ENCODE measurements at regions not wholly inside any gene's neighbourhood (a gene's known extent, or its start where the extent isn't known, plus 50 kb on each side); places are given as distances from the start of the nearest gene placed in this dataset.
A peak's percentile ranks its signal among the peaks of the same experiment; 100 is the strongest.

GRCh38 chr14:71734885-71735284 lies 197.3 kb upstream of the RGS6 start:
- no peak for TF ChIP-seq CTCF (IDR thresholded peaks at IDR 0.05; ENCODE audit: low read depth, low read length)
- no peak for DNase-seq (ENCODE audit: low read depth, low spot score)
- H3K4me3 ChIP-seq (ENCODE audit: low read depth, low read length): no peak overlapping the region
- in situ Hi-C loops (cut with HindIII; ENCODE audit: low sequenced_read_pairs): no loop called here

GRCh38 chr14:71737760-71738159 lies 194.5 kb upstream of the RGS6 start:
- H3K4me3 ChIP-seq (ENCODE audit: low read depth, low read length): no peak overlapping the region
- no peak for DNase-seq (ENCODE audit: low read depth, low spot score)
- no peak for TF ChIP-seq CTCF (IDR thresholded peaks at IDR 0.05; ENCODE audit: low read depth, low read length)
- in situ Hi-C loops (cut with HindIII; ENCODE audit: low sequenced_read_pairs): no loop called here

- DNase-seq (ENCODE audit: low read depth, low spot score): no peak
- TF ChIP-seq CTCF (IDR thresholded peaks at IDR 0.05; ENCODE audit: low read depth, low read length): peak; percentile 14
- in situ Hi-C loops (cut with HindIII; ENCODE audit: low sequenced_read_pairs): no loop called here
- H3K4me3 ChIP-seq (ENCODE audit: low read depth, low read length): no peak overlapping the region
Observed at GRCh38 chr14:71739273-71739990, 192.8 kb upstream of the RGS6 start.

- no peak overlapping the region for H3K4me3 ChIP-seq (ENCODE audit: low read depth, low read length)
- in situ Hi-C loops (cut with HindIII; ENCODE audit: low sequenced_read_pairs): no loop called here
- TF ChIP-seq CTCF (IDR thresholded peaks at IDR 0.05; ENCODE audit: low read depth, low read length): no peak
- DNase-seq (ENCODE audit: low read depth, low spot score): no peak
Observed at GRCh38 chr14:71741241-71741640, 191.0 kb upstream of the RGS6 start.

- in situ Hi-C loops (cut with HindIII; ENCODE audit: low sequenced_read_pairs): no loop called here
- TF ChIP-seq CTCF (IDR thresholded peaks at IDR 0.05; ENCODE audit: low read depth, low read length): no peak
- no peak for DNase-seq (ENCODE audit: low read depth, low spot score)
- no peak overlapping the region for H3K4me3 ChIP-seq (ENCODE audit: low read depth, low read length)
Observed at GRCh38 chr14:71742485-71742884, 189.7 kb upstream of the RGS6 start.

GRCh38 chr14:71745072-71745471 lies 187.2 kb upstream of the RGS6 start:
- no peak for DNase-seq (ENCODE audit: low read depth, low spot score)
- H3K4me3 ChIP-seq (ENCODE audit: low read depth, low read length): no peak overlapping the region
- TF ChIP-seq CTCF (IDR thresholded peaks at IDR 0.05; ENCODE audit: low read depth, low read length): no peak
- in situ Hi-C loops (cut with HindIII; ENCODE audit: low sequenced_read_pairs): no loop called here

Measured in astrocyte of the spinal cord (primary cell).